H9 (cell line): ENCODE measurements at regions not wholly inside any gene's neighbourhood (a gene's known extent, or its start where the extent isn't known, plus 50 kb on each side); places are given as distances from the start of the nearest gene placed in this dataset.

Experiments
- DNase-seq: peaks from one replicate; pipeline ENCODE4 v3.0.0-alpha.2; 2017
- H2AFZ ChIP-seq: one replicate; pipeline ENCODE4 v1.6.1; 2013; ENCODE audit warnings: mild to moderate bottlenecking, low read length, control low read depth, moderate library complexity
- H2AK5ac ChIP-seq: 2 replicates; pipeline ENCODE4 v1.6.1; 2013; ENCODE audit warnings: low read length, control low read depth, mixed read lengths; ENCODE audit not compliant: insufficient read length
- H2BK120ac ChIP-seq: one replicate; pipeline ENCODE4 v1.6.1; 2013; ENCODE audit warnings: low read depth, mild to moderate bottlenecking, low read length, control low read depth, inconsistent platforms; ENCODE audit not compliant: poor library complexity, severe bottlenecking
- H2BK12ac ChIP-seq: 2 replicates; pipeline ENCODE4 v1.6.1; 2013; ENCODE audit warnings: low read length, control low read depth, mixed read lengths, low read depth; ENCODE audit not compliant: insufficient read length
- H2BK15ac ChIP-seq: 2 replicates; pipeline ENCODE4 v1.6.1; 2013; ENCODE audit warnings: low read depth, low read length, control low read depth
- H2BK20ac ChIP-seq: one replicate; pipeline ENCODE4 v1.6.1; 2013; ENCODE audit warnings: low read depth, mild to moderate bottlenecking, low read length, control low read depth, inconsistent platforms; ENCODE audit not compliant: poor library complexity, severe bottlenecking
- H2BK5ac ChIP-seq: 2 replicates; pipeline ENCODE4 v1.6.1; 2013; ENCODE audit warnings: low read length, control low read depth, mixed read lengths; ENCODE audit not compliant: insufficient read length
- H3K14ac ChIP-seq: 2 replicates; pipeline ENCODE4 v1.6.1; 2013; ENCODE audit warnings: low read length, control low read depth; ENCODE audit not compliant: insufficient read depth
- H3K18ac ChIP-seq: 2 replicates; pipeline ENCODE4 v1.6.1; 2013; ENCODE audit warnings: low read depth, mild to moderate bottlenecking, mixed read lengths, low read length, control low read depth; ENCODE audit not compliant: insufficient read length
- H3K23ac ChIP-seq: 2 replicates; pipeline ENCODE4 v1.6.1; 2013; ENCODE audit warnings: low read length, control low read depth, mixed read lengths, low read depth; ENCODE audit not compliant: insufficient read length
- H3K23me2 ChIP-seq: 2 replicates; pipeline ENCODE4 v1.6.1; 2013; ENCODE audit warnings: low read depth, mild to moderate bottlenecking, mixed read lengths, low read length, control low read depth; ENCODE audit not compliant: insufficient read length, poor library complexity, severe bottlenecking
- H3K27ac ChIP-seq: 2 replicates; pipeline ENCODE4 v1.5.1; 2013; ENCODE audit warnings: low read length, control low read depth, mixed read lengths, low read depth; ENCODE audit not compliant: insufficient read length
- H3K27me3 ChIP-seq: 2 replicates; pipeline ENCODE4 v1.6.1; 2013; ENCODE audit warnings: low read length, control low read depth, inconsistent platforms; ENCODE audit not compliant: insufficient read depth
- H3K4ac ChIP-seq: 2 replicates; pipeline ENCODE4 v1.6.1; 2013; ENCODE audit warnings: low read depth, mild to moderate bottlenecking, control low read depth, inconsistent platforms, low read length, moderate library complexity
- H3K4me1 ChIP-seq: 2 replicates; pipeline ENCODE4 v1.6.1; 2013; ENCODE audit warnings: low read length, control low read depth, inconsistent platforms; ENCODE audit not compliant: insufficient read depth
- H3K4me2 ChIP-seq: 2 replicates; pipeline ENCODE4 v1.6.1; 2013; ENCODE audit warnings: low read length, control low read depth, mixed read lengths; ENCODE audit not compliant: insufficient read length, insufficient read depth
- H3K56ac ChIP-seq: 2 replicates; pipeline ENCODE4 v1.6.1; 2013; ENCODE audit warnings: low read depth, mild to moderate bottlenecking, mixed read lengths, low read length, control low read depth; ENCODE audit not compliant: insufficient read length
- H3K79me1 ChIP-seq: 2 replicates; pipeline ENCODE4 v1.6.1; 2013; ENCODE audit warnings: low read depth, mild to moderate bottlenecking, moderate library complexity, low read length, control low read depth, inconsistent platforms; ENCODE audit not compliant: insufficient read depth, poor library complexity, severe bottlenecking
- H3K79me2 ChIP-seq: 2 replicates; pipeline ENCODE4 v1.6.1; 2013; ENCODE audit warnings: low read length, control low read depth, inconsistent platforms; ENCODE audit not compliant: insufficient read depth
- H3K9ac ChIP-seq: 2 replicates; pipeline ENCODE4 v1.6.1; 2013; ENCODE audit warnings: low read length, control low read depth, mixed read lengths; ENCODE audit not compliant: insufficient read length; ENCODE audit errors: extremely low read depth
- H3K9me3 ChIP-seq: one replicate; pipeline ENCODE4 v1.6.1; 2013; ENCODE audit warnings: low read depth, low read length, inconsistent platforms; ENCODE audit not compliant: control insufficient read depth
- H3T11ph ChIP-seq: one replicate; pipeline ENCODE4 v1.6.1; 2013; ENCODE audit warnings: mild to moderate bottlenecking, low read length, control low read depth, inconsistent platforms
- H4K20me1 ChIP-seq: one replicate; pipeline ENCODE4 v1.6.1; 2013; ENCODE audit not compliant: control insufficient read depth, insufficient read length, insufficient read depth
- H4K5ac ChIP-seq: 2 replicates; pipeline ENCODE4 v1.6.1; 2013; ENCODE audit warnings: low read depth, mild to moderate bottlenecking, mixed read lengths, low read length, control low read depth; ENCODE audit not compliant: insufficient read length
- H4K8ac ChIP-seq: replicated peaks from 2 replicates; pipeline ENCODE4 v1.6.1; 2013; ENCODE audit warnings: low read length, control low read depth, mixed read lengths, low read depth; ENCODE audit not compliant: insufficient read length
- H4K91ac ChIP-seq: 2 replicates; pipeline ENCODE4 v1.6.1; 2013; ENCODE audit warnings: low read depth, mild to moderate bottlenecking, moderate library complexity, mixed read lengths, low read length, control low read depth; ENCODE audit not compliant: insufficient read length
- H3K27ac Mint-ChIP-seq, 3 experiments: 2 replicates in 2 of 3; 3 replicates in 1 of 3; pipeline ENCODE4 v1.8.0; 2020 to 2021; ENCODE audit warnings: mixed read lengths in 3 of 3, mild to moderate bottlenecking in 1 of 3, moderate library complexity in 1 of 3
- H3K27me3 Mint-ChIP-seq: 2 replicates; pipeline ENCODE4 v1.8.0; 2021; ENCODE audit warnings: low read depth, mild to moderate bottlenecking, moderate library complexity, mixed read lengths
- H3K36me3 Mint-ChIP-seq, 3 experiments: 2 replicates in 2 of 3; 3 replicates in 1 of 3; pipeline ENCODE4 v1.8.0; 2020 to 2021; ENCODE audit warnings: low read depth in 3 of 3, mixed read lengths in 3 of 3; ENCODE audit not compliant: insufficient read depth in 1 of 3
- H3K4me1 Mint-ChIP-seq, 2 experiments: 2 replicates each; pipeline ENCODE4 v1.8.0; 2020; ENCODE audit warnings: mixed read lengths in 2 of 2
- H3K4me3 Mint-ChIP-seq, 2 experiments: 2 replicates in 1 of 2; 3 replicates in 1 of 2; pipeline ENCODE4 v1.8.0; 2020 to 2021; ENCODE audit warnings: mild to moderate bottlenecking in 2 of 2, mixed read lengths in 2 of 2, moderate library complexity in 1 of 2
- H3K9me3 Mint-ChIP-seq, 2 experiments: 2 replicates in 1 of 2; 3 replicates in 1 of 2; pipeline ENCODE4 v1.8.0; 2020; ENCODE audit warnings: mild to moderate bottlenecking in 2 of 2, mixed read lengths in 2 of 2, moderate library complexity in 1 of 2
- WGBS: extraction: QIAGEN DNeasy Blood & Tissue Kit; methylation state at CpG from one replicate; pipeline ENCODE4 v1.1.7; 2013; ENCODE audit warnings: missing lambda C conversion rate, low lambda C conversion rate, mixed read lengths; ENCODE audit not compliant: insufficient read length; ENCODE audit errors: extremely low coverage; 5-methylcytosine and 5-hydroxymethylcytosine counted together
- TF ChIP-seq, protein P1 (sequence below): fragments of 200-600 bp; sonication (generic); conservative IDR thresholded peaks from 3 replicates; pipeline ENCODE4 v1.8.0; 2021; ENCODE audit warnings: antibody characterized with exemption, mild to moderate bottlenecking

DNA sequence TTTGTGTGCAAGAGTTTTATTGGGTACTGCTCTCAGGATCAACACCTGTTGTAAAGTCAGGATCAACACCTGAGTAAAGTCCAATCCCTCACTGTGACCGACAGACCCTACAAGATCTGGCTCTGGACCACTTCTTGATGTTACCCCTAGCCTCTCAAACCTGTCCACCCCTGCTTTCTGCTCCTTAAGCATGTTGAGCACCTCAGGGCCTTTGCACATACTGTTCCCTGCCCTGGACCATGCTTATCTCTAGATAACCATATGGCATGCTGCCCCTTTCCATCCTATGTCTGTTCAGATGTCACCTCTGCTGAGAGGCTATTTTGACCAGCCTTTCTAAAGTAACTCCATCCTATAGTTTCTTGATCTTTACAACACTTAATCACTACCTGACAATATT lies 269.6 kb downstream of the SMARCA2 start:
- no peaks in the 10 kb centered on the region for H3K79me2 ChIP-seq
- H4K8ac ChIP-seq: no peak overlapping the region
- Mint-ChIP-seq H3K4me1 (peaks cover 36 to 41% of the 10 kb centered on the region in 2 experiments), H3K27me3 (no peaks in the 10 kb centered on the region), H3K27ac (peak overlapping the region; percentile 84 to 92 (median 87); a peak in 6 of 7 replicates), H3K9me3 (no peaks in the 10 kb centered on the region), H3K4me3 (no peak overlapping the region), H3K36me3 (peaks cover 0 to 16% (median 4%) of the 10 kb centered on the region in 3 experiments; a peak in 2 of 7 replicates)
- peaks cover 17% of the 10 kb centered on the region for H3K4me1 ChIP-seq
- no peak overlapping the region for H2BK15ac ChIP-seq
- no peaks in the 10 kb centered on the region for H3K27me3 ChIP-seq
- no peak overlapping the region for H2BK20ac ChIP-seq
- no peak overlapping the region for H3K18ac ChIP-seq
- no peak overlapping the region for H3K23ac ChIP-seq
- no peak overlapping the region for H2AK5ac ChIP-seq
- H4K20me1 ChIP-seq: no peaks in the 10 kb centered on the region
- H2BK12ac ChIP-seq: no peak overlapping the region
- no peak overlapping the region for H3K4me2 ChIP-seq
- DNase-seq: no peak
- no peak overlapping the region for H2AFZ ChIP-seq
- H3T11ph ChIP-seq: no peak overlapping the region
- H3K23me2 ChIP-seq: no peaks in the 10 kb centered on the region
- WGBS: no CpG with 5 or more reads among the region's 1 CpG
- no peak overlapping the region for H3K9ac ChIP-seq
- H4K91ac ChIP-seq: no peak overlapping the region
- no peak overlapping the region for H2BK5ac ChIP-seq
- no peak overlapping the region for H4K5ac ChIP-seq
- TF ChIP-seq, protein P1, sequence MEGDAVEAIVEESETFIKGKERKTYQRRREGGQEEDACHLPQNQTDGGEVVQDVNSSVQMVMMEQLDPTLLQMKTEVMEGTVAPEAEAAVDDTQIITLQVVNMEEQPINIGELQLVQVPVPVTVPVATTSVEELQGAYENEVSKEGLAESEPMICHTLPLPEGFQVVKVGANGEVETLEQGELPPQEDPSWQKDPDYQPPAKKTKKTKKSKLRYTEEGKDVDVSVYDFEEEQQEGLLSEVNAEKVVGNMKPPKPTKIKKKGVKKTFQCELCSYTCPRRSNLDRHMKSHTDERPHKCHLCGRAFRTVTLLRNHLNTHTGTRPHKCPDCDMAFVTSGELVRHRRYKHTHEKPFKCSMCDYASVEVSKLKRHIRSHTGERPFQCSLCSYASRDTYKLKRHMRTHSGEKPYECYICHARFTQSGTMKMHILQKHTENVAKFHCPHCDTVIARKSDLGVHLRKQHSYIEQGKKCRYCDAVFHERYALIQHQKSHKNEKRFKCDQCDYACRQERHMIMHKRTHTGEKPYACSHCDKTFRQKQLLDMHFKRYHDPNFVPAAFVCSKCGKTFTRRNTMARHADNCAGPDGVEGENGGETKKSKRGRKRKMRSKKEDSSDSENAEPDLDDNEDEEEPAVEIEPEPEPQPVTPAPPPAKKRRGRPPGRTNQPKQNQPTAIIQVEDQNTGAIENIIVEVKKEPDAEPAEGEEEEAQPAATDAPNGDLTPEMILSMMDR: no peak
- no peak overlapping the region for H3K56ac ChIP-seq
- no peak overlapping the region for H2BK120ac ChIP-seq
- no peaks in the 10 kb centered on the region for H3K79me1 ChIP-seq
- H3K9me3 ChIP-seq: no peaks in the 10 kb centered on the region
- no peak overlapping the region for H3K14ac ChIP-seq
- no peak overlapping the region for H3K4ac ChIP-seq
- H3K27ac ChIP-seq: no peak overlapping the region
